Umbilical cord (tissue), 1 donor: ENCODE measurements at regions not wholly inside any gene's neighbourhood (a gene's known extent, or its start where the extent isn't known, plus 50 kb on each side); places are given as distances from the start of the nearest gene placed in this dataset.

Experiments
- DNase-seq: peaks from one replicate; pipeline ENCODE4 v3.0.0-alpha.2; 2015; ENCODE audit warnings: low spot score

DNA sequence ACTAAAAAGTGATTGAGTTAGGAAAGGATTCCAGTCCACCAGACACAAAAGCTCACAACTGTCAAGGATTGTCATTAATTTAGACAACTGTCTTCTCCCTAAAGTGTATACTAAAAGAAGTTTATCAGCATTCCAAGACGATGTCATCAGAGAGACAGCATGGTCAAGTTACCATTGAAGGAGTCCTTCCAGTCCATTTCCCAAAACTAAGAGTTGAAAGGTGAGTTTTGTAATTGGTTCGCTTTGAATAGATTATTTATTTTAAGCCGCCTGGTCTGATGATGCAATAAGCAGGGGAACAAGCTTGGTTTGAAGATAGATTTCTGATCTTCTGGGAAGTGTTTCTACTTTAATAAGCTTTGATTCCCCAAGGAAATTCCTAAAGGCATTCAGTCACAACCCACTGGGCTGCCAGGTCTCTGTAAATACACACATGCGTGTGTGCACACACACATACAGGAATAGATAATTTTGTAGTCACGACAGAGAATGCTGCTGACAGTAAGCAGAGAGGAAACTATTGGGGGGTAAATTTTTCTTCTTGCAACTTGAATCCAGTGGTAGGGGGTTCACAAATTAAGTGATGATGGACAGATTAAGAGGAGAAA lies 234.8 kb downstream of the PIK3R1 start:
- DNase-seq = peak; percentile 42

DNA sequence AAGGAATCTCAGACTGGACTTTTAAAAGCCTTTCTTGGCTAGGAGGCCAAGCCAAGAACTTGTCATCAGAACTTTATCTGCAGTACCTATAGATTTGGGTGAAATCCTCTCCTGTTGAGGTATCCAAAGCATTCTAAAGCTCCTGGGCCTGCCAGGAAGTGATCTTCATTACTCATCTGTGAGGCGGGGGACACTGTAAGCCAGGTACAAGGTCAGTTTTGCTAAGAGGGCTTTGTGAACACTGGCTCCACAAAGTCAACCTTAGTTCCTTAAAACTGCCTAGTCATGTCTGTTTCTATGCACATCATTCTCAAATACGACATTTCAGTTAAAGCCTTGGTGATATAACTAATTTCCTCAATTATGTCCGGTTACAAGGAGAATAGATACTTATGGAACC lies 236.7 kb downstream of the PIK3R1 start:
- no peak for DNase-seq

DNA sequence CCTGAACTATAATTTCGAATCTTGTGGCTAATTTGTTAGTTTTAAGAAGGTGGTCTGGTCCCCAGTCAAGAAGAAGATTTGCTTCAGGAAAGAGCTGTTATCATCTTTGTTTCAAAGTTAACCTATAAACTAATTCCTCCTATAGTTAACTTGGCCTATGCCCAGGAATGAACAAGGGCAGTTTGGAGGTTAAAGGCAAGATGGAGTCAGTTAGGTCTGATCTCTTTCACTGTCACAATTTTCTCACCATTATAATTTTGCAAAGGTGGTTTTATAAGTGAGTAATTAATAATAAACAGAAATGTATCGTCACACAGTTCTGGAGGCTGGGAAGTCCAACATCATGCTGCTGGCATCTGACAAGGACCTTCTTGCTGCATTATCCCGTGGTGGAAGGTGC lies 238.6 kb downstream of the PIK3R1 start:
- DNase-seq = no peak

DNA sequence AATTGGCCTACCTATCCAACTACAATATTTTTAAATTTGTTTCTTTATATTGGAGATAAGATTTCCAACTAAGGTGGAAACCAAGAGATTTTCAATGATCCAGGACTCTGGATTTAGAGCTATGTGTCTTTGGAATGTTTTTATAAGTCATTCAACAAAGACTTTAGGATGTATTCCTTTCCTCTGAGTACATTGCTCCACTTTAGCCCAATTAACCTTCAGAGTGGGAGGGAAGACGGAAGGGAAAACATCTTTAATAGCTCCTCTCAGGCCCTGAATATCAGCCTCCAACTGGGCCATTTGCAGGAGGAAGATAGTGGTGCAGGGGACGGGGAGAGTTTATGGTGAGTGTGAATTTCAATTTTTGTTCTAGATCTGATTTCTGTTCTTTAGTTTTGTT lies 239.2 kb downstream of the PIK3R1 start:
- DNase-seq = no peak

DNA sequence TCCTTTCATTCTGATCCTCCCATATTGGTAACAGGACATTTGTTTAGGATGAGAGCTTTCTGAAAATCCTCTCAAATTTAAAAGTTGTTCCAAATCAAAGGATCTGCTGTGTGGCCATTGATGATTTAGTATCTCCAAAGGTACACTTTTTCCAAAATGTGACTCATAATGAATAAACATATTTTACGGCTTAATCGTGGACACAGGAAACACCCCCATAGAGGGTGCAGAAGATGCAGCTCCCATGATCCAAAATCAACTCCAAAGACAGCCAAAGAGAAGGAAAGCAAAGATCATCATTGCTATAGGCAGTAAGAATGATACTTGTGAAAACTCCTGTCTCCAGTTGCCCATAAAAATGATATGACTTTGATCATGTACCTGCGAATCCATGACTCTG lies 239.7 kb downstream of the PIK3R1 start:
- DNase-seq = no peak

DNA sequence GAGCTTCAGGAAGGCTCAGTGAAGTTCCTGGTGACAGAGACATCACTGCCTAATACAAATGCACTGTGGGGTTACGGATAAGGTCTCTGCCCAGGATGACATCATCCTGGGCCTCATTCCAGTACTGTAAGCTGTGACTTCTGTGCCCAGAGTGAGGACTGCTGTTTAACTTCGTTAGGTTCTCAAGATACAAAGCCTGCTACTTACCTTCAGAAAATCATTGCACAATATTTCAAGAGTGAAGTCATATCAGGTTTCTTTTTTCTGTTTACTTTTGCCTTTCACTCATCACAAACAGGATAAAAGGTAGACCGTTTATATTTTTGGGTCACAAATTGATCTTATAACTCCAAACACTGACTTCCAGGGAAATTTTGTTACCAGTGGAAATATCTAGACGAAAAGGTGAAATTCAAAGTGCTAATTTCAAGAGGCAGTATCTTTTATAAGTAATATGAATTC lies 241.2 kb downstream of the PIK3R1 start:
- peak; percentile 80 for DNase-seq

DNA sequence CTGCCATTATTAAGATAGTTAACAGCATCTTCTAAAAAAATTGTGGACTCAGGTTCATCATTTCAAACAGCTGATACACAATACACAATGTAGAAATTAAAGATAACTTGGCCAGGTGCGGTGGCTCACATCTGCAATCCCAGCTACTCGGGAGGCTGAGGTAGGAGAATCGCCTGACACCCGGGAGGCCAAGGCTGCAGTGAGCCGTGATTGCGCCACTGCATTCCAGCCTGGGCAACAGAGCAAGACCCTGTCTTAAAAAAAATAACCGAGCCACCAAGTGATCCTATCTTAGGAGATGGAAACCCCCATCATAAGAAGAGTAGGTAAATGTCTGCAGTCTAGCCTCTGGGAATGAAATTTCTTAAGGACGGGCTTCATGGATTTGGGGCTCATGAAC lies 241.7 kb downstream of the PIK3R1 start:
- no peak for DNase-seq

DNA sequence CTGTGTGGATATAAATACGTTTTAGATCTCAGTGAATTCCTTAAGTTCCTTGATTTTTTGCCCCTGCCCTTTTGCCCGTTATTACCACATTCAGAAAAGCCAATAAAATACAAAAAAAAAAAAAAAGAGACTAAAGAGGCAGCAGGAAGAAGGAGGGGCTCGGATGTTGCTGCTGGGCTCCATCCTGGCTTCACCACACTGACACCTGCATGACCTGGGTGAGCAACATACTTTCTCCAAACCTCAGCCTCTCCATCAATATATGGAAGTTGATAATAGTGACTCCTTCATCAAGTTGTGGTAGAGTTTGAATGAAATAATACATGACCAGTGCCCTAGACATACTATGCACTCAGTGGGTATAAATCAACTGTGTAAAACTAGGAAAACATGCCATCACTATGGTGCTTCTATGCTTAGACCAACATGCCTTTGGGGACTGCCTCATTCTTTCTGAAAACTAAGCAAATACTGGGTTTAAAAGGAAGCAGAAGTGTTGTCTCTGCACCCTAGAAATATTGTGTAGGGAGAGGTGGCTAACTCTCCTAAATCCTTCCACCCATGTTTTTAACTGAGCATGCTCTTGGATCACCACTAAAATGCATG lies 243.0 kb downstream of the PIK3R1 start:
- no peak for DNase-seq

DNA sequence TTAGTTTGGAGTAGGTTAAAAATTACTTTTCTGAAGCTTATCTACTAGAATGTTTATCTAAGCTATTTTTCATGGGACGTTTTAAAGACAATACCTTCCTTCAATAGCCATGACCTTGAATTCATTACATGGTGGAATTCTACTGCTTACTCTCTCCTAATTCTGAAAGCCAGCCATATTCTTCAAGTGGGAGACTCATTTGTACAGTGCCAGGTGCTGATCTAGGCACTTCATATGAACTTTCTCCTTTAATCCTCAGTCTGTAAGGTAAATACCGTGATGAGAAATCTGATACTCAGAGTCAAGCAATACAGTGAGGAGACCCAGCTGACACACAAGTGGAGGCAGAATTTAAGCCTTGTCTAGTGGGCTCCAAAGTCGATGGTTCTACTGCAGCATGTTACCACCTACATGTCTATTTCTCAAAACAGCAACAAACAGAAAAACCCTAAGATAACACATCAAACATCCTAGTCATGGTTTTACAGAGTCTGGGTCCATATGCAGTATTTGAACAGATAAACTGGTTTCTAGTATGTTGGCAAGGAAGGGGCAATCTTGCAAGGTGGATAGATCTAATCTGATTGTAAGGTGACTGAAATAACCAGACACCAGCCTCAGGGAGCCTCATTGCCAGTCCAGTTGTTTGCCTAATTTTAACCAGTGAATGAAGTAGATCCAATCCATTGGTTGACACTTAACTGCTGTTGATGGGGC lies 243.7 kb downstream of the PIK3R1 start:
- no peak for DNase-seq

DNA sequence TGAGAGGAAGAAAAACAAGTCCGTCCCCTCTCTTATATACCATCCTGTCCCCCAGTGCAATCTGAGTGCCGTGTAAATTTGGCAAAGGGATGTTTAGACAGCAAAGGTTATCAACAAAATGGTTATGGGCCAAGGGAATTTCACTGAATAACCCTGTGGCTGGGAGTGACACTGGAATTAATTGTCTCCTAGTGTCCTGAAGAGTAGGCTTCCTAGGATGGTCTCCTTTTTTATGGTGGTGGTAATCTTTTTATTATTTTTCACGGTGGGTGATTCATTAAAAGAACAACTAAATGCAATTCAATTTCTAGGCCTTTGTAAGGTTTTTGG lies 244.2 kb downstream of the PIK3R1 start:
- no peak for DNase-seq

DNA sequence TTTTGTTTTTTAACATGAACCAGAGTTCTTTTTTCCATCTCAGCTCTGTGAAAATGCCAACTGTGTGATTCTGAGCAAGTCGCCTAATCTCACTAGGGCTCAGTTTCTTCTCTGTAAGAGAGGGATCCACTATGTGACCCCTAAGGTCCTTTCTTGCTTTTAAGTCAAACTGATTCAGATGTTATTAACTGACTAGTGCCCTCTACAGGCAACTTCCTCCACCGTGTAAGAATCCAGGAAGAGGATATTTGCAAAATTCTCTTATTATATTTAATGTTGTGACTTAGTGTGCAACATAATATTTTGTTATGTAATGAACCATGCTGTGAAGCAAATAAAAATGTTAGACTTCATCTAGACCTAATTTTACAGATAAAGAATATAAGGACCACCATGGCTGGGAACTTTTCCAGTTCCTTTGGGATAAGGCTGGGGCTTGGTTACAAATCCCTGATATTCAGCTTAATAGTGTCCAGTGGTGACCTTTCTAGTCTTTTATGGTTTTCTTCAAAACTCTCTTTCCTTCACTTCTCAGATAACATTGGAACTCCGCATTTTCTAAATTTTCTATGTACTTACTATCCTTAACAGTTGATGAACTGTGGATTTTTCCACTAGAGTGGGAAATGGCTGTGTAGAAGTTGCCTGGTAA lies 244.7 kb downstream of the PIK3R1 start:
- peak; percentile 88 for DNase-seq

DNA sequence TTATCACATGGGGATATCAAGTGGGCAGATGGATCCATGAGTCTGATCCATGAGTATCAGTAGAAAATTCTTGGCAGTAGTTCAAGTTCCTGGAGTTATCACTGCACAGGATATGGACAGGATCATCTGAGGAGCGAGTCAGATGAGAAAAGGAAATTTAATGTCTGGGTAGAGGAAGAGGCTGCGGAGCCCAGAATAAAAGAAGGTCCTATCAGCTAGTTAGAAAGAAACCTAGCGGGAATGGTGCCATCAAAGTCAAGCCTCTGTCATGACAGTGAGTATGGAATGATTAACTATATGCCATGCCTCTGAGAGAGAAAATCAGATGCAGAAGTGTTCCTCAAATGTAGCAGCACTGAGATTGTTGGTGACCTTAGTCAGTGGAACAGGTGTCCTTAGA lies 248.1 kb downstream of the PIK3R1 start:
- no peak for DNase-seq

DNA sequence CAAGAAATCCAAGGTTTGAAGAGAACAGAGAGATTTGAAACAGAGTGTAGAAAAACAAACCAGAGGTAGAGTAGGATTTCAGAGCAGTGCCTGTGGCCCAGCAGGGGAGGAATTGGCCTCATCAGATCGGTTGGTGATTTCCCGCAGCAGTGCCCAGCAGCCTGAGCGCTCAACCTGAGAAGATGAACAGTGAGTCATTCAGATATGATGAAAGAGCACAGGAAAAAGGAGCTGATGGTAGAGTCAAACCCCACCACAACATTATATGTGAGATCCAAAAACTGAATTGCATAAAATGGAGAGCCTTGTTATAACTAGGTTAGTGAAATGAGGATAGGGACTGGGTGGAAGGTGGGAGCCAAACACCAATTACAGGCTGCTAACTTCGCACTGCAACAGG lies 248.9 kb downstream of the PIK3R1 start:
- no peak for DNase-seq

DNA sequence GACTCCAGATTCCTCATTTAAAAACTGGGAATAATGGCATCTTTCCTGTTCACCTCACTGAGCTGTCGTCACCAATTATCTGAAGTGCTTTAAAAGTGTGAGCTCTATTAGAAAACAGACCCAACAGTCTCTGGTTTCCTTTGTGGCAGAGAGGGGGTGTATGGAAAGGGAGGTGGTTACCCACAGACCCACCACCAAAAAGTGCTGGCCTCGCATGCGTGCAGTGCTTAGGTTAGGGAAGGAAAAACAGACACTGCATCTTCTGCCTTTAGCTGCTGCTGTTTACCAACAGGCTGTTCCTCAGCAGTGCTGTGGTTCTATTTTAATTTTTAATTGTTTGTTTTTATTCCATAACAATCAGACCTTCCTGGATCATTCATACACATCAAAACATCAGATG lies 249.6 kb downstream of the PIK3R1 start:
- DNase-seq = no peak

DNA sequence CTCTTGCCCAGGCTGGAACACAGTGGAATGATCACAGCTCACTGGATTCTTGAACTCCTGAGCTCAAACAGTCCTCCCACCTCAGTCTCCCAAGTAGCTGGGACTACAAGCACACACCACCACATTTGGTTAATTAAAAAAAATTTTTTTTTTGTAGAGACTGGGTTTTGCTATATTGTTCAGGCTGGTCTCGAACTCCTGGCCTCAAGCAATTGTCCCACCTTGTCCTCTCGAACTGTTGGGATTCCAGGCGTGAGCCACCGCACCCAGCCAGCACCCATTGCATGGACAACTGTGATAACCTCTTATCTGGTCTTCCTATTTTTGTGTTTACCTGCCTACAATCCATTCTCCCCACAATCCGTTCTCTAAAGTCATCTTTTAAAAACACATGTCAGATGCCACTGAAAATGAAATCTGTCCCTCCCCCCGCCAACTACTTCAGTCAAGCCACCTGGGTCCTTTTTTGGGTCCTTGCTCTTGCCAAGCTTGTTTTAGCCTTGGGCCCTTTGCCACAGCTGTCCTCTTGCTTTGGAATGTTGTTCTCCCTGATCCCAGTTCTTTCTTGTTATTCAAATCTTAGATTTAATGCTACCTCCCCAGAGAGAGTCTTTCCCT lies 250.5 kb downstream of the PIK3R1 start:
- no peak for DNase-seq

DNA sequence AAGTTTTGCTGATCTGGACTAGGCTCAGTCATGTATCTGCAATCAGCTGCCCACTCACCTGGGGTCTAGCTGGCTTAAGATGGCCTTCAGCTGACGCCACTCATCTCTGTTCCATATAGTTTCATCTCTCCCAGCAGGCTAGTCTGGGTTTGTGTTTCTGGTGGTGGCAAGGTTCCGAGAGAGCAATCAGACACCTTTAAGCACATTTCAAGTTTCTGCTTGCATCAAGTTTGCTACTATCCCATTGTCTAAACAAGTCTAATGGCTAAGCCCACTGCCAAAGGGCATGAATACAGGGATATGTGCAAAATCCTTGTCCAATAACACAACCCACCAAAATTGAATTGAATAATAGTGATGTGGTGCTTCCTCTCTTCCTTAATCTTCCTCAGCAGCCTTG lies 251.7 kb downstream of the PIK3R1 start:
- DNase-seq = no peak

DNA sequence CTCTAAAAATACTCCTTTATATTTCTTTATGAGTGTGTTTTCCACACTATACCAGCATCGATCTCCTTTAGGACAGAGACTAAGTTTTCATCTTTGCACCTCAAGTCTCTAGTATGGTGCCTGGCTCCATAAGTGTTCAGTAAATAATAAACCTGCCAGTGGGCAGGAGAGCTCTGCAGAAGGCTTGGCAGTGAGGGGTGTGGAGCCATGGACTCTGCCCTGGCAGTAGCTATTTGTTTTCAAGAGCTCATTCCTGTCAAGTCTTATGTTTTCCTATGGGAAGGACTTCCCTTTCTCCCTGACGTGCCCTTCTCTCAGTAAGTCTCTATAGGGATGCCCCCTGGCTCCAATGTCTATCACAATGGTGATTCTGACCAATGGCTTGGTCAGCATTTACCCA lies 252.2 kb downstream of the PIK3R1 start:
- no peak for DNase-seq

DNA sequence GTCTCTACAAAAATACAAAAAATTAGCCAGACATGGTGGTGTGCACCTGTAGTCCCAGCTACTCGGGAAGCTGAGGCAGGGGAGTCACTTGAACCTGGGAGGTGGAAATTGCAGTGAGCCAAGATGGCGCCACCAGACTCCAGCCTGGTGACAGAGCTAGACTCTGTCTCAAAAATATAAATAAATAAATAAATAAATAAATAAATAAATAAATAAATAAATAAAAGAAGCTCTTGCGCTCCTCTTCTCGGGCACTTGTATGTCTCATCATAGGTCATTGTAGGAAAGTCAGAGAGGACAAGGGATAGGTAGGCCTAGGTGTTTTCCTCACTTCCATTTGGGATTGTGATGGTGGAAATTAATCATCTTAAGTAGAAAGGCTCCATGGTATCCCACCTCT lies 252.8 kb downstream of the PIK3R1 start:
- DNase-seq = no peak

DNA sequence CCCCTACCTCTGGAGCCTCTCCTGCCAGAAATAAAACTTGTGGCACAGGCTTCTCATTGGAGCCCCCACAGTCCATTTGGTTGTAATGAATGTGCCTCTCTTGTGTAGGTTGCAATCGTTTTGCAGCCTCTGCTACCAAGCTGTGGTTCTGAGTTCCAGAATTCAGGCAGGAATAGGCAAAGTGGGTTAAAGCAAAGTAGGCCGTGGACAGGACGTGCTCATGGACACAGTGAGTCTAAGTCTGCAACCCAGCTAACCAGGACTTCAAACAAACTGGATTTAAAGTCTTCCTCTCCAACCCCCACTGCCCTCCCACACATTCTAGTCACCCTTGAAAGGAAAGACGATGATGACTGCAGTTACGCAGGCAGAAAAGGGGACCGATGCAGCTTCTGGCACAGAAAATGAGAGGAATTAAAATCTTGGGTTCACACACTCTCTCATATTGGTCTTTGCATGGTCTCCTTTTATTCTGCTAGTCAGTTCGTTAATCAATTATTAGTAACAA lies 260.0 kb downstream of the PIK3R1 start:
- DNase-seq = no peak

DNA sequence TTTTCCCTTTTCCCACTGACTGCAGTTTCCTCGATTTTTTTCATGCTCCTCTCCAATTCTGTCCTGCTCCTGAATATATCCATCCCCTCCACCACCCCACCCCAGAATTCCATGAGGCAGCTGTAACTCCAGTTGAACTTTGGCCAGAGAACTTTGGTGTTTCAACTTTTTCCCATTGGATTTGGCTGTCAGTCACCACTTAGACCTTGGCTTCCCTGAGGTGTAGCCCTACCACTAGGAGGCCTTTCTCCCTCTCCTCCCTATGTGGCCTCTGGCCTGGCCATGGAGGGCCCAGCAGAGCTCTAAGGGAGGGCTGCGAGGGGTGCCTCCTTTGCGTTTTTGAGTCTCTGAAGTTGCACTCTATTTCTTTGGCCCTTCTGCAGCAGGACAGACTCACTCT lies 261.3 kb downstream of the PIK3R1 start:
- DNase-seq = no peak

DNA sequence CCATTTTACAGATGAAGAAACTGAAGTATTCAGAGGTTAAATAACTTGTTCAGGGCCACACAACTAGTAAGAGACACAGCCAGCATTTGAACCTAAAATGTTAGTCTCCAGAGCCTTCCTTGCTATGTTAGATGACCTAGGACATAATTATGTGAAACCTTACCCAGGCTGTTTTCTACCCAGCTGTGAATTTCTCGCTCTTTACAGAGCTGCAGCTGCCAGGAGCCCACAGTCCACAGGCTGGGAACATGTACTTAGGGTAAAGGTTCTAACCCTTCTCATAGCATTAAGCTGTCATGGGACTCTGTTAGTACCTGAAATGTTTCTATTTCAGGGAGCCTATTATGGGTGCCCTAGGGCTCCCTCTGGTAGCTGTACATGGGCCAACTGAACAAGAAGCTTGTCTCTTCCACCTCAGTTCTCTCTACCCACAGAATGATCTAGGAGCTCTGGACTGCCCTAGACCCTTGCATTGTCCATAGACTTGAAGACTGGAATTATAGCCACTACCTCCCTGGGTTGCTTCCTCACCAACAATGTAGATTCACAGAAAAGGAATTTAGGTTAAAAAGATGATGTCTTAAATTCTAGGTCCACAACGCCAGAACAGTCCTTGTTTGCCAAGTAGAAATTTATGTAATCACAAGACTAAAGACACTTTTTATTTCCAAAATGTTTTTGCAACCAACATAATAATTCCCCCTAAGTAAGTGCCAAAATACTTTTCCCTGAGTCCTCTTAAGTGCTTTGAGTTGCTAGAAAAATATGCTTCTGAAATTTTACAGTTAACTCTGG lies 262.9 kb downstream of the PIK3R1 start:
- peak; percentile 72 for DNase-seq
